PFSK-1 (cell line): ENCODE measurements at regions not wholly inside any gene's neighbourhood (a gene's known extent, or its start where the extent isn't known, plus 50 kb on each side); places are given as distances from the start of the nearest gene placed in this dataset.

Source experiments
- FOXP2 ChIP-seq: optimal IDR thresholded peaks from 2 replicates; pipeline ENCODE3; 2011; ENCODE audit warnings: borderline replicate concordance, control low read depth, inconsistent platforms; ENCODE audit not compliant: insufficient read depth; ENCODE audit errors: extremely low read length, extremely low read depth
- POLR2AphosphoS5 ChIP-seq: IDR thresholded peaks from 2 replicates; pipeline ENCODE4 v1.6.1; 2012; ENCODE audit warnings: low read depth, mild to moderate bottlenecking, control low read depth, low read length, moderate library complexity
- REST ChIP-seq, 2 experiments: IDR thresholded peaks; 2 replicates each; pipeline versions ENCODE4 v1.6.1 to v1.8.0; 2011 to 2012; ENCODE audit warnings: low read depth in 2 of 2, low read length in 2 of 2, control low read depth in 1 of 2, inconsistent platforms in 1 of 2, mild to moderate bottlenecking in 1 of 2, moderate library complexity in 1 of 2; ENCODE audit not compliant: insufficient read depth in 1 of 2
- SIN3A ChIP-seq: IDR thresholded peaks from 2 replicates; pipeline ENCODE4 v1.6.1; 2012; ENCODE audit warnings: mild to moderate bottlenecking, low read length, moderate library complexity, borderline replicate concordance; ENCODE audit not compliant: insufficient read depth
- TAF1 ChIP-seq: IDR thresholded peaks from 2 replicates; pipeline ENCODE4 v1.6.1; 2012; ENCODE audit warnings: low read length, control low read depth, borderline replicate concordance; ENCODE audit not compliant: insufficient read depth

DNA sequence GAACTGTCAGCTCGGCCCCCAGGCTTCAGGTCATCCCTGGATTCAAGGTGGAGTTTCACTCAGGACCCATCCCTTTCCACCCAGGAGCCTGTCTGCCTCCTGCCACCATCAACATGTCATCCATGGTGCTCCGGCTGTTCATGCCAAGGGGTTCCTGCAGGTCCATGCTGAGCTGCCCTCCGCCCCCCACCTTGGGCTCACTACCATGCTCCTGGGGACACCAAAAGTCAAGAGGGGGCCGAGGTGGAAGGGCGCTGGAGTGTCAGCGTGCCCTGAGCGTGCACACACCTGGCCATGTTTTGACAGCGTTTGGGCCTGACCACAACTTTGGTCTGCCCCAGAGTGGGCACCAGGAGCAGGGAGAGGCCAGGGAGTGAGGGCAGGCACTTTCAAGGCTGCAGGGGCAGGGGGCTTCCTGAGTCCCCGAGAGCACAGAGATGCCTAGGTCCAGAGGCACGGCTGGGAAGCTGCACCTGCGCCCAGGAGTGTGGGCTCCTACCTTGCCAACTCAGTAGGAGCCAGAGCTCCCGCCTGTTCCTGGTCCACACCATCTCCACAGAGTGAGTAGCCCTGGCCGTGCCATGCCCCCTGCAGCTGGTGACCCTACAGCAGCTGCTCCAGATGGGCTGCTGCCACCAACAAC lies 639.6 kb upstream of the ZP4 start:
- TF ChIP-seq TAF1, result no peak

- TF ChIP-seq SIN3A (no peak), TAF1 (no peak), FOXP2 (no peak), POLR2AphosphoS5 (no peak), REST (IDR thresholded peaks at IDR 0.05; ENCODE audit: insufficient read depth in 1 of 2, low read depth in 2 of 2, low read length in 2 of 2) (no peak)
Observed at GRCh38 chr1:238517711-238518110, 627.0 kb upstream of the ZP4 start.

GRCh38 chr1:238501290-238501689 lies 610.6 kb upstream of the ZP4 start:
- no peak for TF ChIP-seq SIN3A
- TF ChIP-seq FOXP2, result no peak
- TF ChIP-seq REST (IDR thresholded peaks at IDR 0.05; ENCODE audit: insufficient read depth in 1 of 2, low read depth in 2 of 2, low read length in 2 of 2), result no peak
- TF ChIP-seq TAF1, result no peak
- no peak for TF ChIP-seq POLR2AphosphoS5

- TF ChIP-seq POLR2AphosphoS5 (no peak), TAF1 (no peak), FOXP2 (no peak), REST (IDR thresholded peaks at IDR 0.05; ENCODE audit: insufficient read depth in 1 of 2, low read depth in 2 of 2, low read length in 2 of 2) (no peak), SIN3A (no peak)
Observed at GRCh38 chr1:238499021-238499420, 608.3 kb upstream of the ZP4 start.

GRCh38 chr1:238492271-238492670 lies 601.5 kb upstream of the ZP4 start:
- TF ChIP-seq POLR2AphosphoS5, result no peak
- TF ChIP-seq REST (IDR thresholded peaks at IDR 0.05; ENCODE audit: insufficient read depth in 1 of 2, low read depth in 2 of 2, low read length in 2 of 2), result no peak
- TF ChIP-seq SIN3A, result no peak
- no peak for TF ChIP-seq FOXP2
- TF ChIP-seq TAF1, result no peak
